Activated T-cell treated with anti-CD3 and anti-CD28 coated beads for 24 hours (primary cell): ENCODE measurements at regions not wholly inside any gene's neighbourhood (a gene's known extent, or its start where the extent isn't known, plus 50 kb on each side); places are given as distances from the start of the nearest gene placed in this dataset.

Experiments
- DNase-seq: peaks from one replicate; pipeline ENCODE4 v3.0.0-alpha.2; 2020; ENCODE audit warnings: low read depth

GRCh38 chr15:47644722-47645121 is 72.6 kb upstream of the SEMA6D start:
- no peak for DNase-seq

GRCh38 chr15:47650564-47650963 is 66.7 kb upstream of the SEMA6D start:
- no peak for DNase-seq

DNA sequence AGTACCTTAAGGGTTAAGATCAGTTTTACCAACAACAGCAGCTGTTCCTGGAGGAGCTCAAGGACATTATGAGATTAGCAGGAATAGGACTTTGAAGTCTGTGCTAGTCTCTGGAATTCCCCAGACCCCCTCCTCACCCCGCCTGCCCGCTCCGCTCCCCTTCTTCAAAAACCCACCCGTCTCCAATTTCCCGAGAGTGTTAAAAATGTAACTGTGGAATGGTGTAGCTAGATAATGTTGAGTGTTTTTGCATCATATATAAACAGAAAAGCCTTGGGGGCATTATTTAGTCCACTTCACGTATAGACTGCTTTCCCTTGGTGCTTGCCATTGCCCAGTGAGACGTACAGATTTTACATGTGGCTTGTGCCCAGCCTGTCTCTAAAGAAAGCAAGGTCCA is 65.0 kb upstream of the SEMA6D start:
- no peak for DNase-seq

DNA sequence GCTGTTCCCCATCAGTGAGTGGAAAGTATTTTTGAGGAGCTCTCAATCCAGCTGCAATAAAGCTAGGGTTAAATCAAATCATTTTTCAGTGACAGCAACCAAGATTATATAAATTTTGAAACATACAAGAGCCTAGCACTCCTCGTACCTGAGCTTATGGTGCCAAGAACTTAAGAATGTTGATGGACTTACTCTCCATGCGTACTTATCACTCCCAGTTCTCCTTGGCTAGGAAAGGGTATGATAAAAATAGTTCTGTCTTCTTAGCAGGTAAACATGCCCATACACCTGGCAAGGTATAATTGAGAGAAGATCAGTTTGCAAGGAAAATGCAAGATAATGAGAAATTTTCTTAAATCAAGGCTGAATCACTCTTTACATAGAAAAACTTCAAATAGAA is 64.5 kb upstream of the SEMA6D start:
- no peak for DNase-seq

- DNase-seq = no peak
These were observed 55.6 kb upstream of the SEMA6D start for GRCh38 chr15:47661661-47662180.

DNA sequence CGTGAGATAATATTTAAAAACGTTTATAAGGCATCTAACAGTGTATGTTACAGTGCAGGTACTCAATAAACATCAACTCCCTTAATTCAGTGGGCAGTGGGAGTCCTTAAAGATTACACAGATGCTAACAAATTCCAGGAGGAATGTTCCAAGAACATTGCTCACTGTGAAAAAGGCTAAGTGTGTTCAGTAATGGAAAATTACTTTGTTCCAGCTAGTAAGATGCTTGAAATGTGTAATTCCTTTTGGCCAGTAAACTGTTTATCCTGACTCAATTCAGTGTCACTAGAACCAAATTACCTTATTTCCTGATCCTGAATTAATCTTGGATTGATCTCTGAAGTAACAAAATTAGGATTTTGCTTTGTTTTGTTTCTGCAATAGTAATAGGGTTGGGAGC is 54.2 kb upstream of the SEMA6D start:
- DNase-seq = no peak
